Gastrocnemius medialis (tissue), 4 donors: ENCODE measurements at regions not wholly inside any gene's neighbourhood (a gene's known extent, or its start where the extent isn't known, plus 50 kb on each side); places are given as distances from the start of the nearest gene placed in this dataset.
"Not testable (repeated sequence)": the region's sequence is repeated elsewhere in the genome, so short reads cannot be mapped to it uniquely, and the experiment has no call there.

Experiments used
- ATAC-seq, 2 donors: fragments of 150-250 bp; one replicate each; pipeline ENCODE4 v1.9.1; 2016
- DNase-seq, 2 donors: peaks; one replicate each; pipeline ENCODE4 v3.0.0-alpha.2; 2019
- H3K27ac ChIP-seq, 4 donors: fragments of 200-600 bp; sonication (generic); 1 replicate in 1 of 4; 2 replicates in 3 of 4; pipeline ENCODE4 v1.5.1; 2016 to 2018; ENCODE audit warnings: mild to moderate bottlenecking in 2 of 4, moderate library complexity in 1 of 4
- H3K27me3 ChIP-seq, 3 donors: fragments of 200-600 bp; sonication (generic) in 2 of 3; 1 replicate in 1 of 3; 2 replicates in 2 of 3; pipeline versions ENCODE4 v1.5.1 to v1.6.0; 2016 to 2019; ENCODE audit warnings: mild to moderate bottlenecking in 1 of 3, moderate library complexity in 1 of 3
- H3K36me3 ChIP-seq, 2 donors: fragments of 200-600 bp; sonication (generic) in 1 of 2; one replicate each; pipeline ENCODE4 v1.5.1; 2017 to 2018
- H3K4me1 ChIP-seq, 2 donors: fragments of 200-600 bp; sonication (generic) in 1 of 2; one replicate each; pipeline ENCODE4 v1.5.1; 2016 to 2017; ENCODE audit warnings: mild to moderate bottlenecking in 2 of 2
- H3K4me3 ChIP-seq, 4 donors: fragments of 200-600 bp; sonication (generic) in 3 of 4; 1 replicate in 1 of 4; 2 replicates in 3 of 4; pipeline ENCODE4 v1.5.1; 2016 to 2019; ENCODE audit warnings: mild to moderate bottlenecking in 2 of 4
- H3K9me3 ChIP-seq, 3 donors: fragments of 200-600 bp; sonication (generic) in 2 of 3; 1 replicate in 1 of 3; 2 replicates in 2 of 3; pipeline ENCODE4 v1.5.1; 2016 to 2019
- CTCF ChIP-seq, 5 experiments: fragments of 450-650 bp in 3 of 5; fragments of 200-600 bp in 2 of 5; sonication (generic) in 2 of 5; IDR thresholded peaks in 4 of 5; conservative IDR thresholded peaks in 1 of 5; 1 replicate in 4 of 5; 2 replicates in 1 of 5; pipeline ENCODE4 v1.5.1; 2016 to 2019; ENCODE audit warnings: antibody characterized with exemption in 5 of 5, mild to moderate bottlenecking in 3 of 5, moderate library complexity in 3 of 5
- POLR2A ChIP-seq, 2 donors: fragments of 450-650 bp; IDR thresholded peaks; one replicate each; pipeline ENCODE4 v1.6.1; 2017; ENCODE audit warnings: antibody characterized with exemption in 2 of 2, mild to moderate bottlenecking in 2 of 2, moderate library complexity in 2 of 2
- in situ Hi-C, 4 donors: fragments of 200-750 bp; cut with MboI; loops; one replicate each; pipeline versions ENCODE4 v1.15.0 to v1.8.0; 2017; ENCODE audit warnings: low sequenced_read_pairs in 4 of 4
- intact Hi-C: fragments of 100-400 bp; cut with DNase I; formaldehyde crosslinking; loops from one replicate; pipeline ENCODE4 v1.15.1; 2023; ENCODE audit warnings: low total_unique reads

GRCh38 chr5:119694284-119694683, 64.9 kb downstream of the FAM170A start:
- Histone ChIP-seq H3K9me3 (no peaks in the 10 kb centered on the region), H3K36me3 (no peaks in the 10 kb centered on the region), H3K4me1 (no peaks in the 10 kb centered on the region), H3K27me3 (no peaks in the 10 kb centered on the region), H3K4me3 (no peak overlapping the region), H3K27ac (no peak overlapping the region)
- in situ Hi-C loops (no loop called here), intact Hi-C loops (no loop called here)
- TF ChIP-seq POLR2A (IDR thresholded peaks at IDR 0.05) (no peak), CTCF (IDR thresholded peaks at IDR 0.05 in 4 of 5, conservative IDR thresholded peaks at IDR 0.05 in 1 of 5) (no peak)
- DNase-seq, result no peak
- ATAC-seq, result no peak

GRCh38 chr5:119706049-119706448, 76.7 kb downstream of the FAM170A start:
- ATAC-seq, result no peak
- intact Hi-C loops, result no loop called here

GRCh38 chr5:119708076-119708790, 78.9 kb downstream of the FAM170A start:
- Histone ChIP-seq H3K27me3 (no peaks in the 10 kb centered on the region), H3K4me1 (no peaks in the 10 kb centered on the region), H3K9me3 (no peaks in the 10 kb centered on the region), H3K4me3 (no peak overlapping the region), H3K27ac (no peak overlapping the region), H3K36me3 (no peaks in the 10 kb centered on the region)
- in situ Hi-C loops (no loop called here), intact Hi-C loops (no loop called here)
- DNase-seq, result no peak
- ATAC-seq, result no peak
- TF ChIP-seq POLR2A (IDR thresholded peaks at IDR 0.05) (no peak), CTCF (IDR thresholded peaks at IDR 0.05 in 4 of 5, conservative IDR thresholded peaks at IDR 0.05 in 1 of 5) (no peak)

More at GRCh38 chr5:119706049-119706448, 76.7 kb downstream of the FAM170A start:
- in situ Hi-C loops, result no loop called here
- Histone ChIP-seq H3K9me3 (no peaks in the 10 kb centered on the region), H3K27me3 (no peaks in the 10 kb centered on the region), H3K4me1 (no peaks in the 10 kb centered on the region), H3K4me3 (no peak overlapping the region), H3K36me3 (no peaks in the 10 kb centered on the region), H3K27ac (no peak overlapping the region)
- no peak for DNase-seq
- TF ChIP-seq POLR2A (IDR thresholded peaks at IDR 0.05) (no peak), CTCF (IDR thresholded peaks at IDR 0.05 in 4 of 5, conservative IDR thresholded peaks at IDR 0.05 in 1 of 5) (no peak)

- in situ Hi-C loops, result no loop called here
- ATAC-seq, result no peak
- intact Hi-C loops, result no loop called here
- TF ChIP-seq POLR2A (IDR thresholded peaks at IDR 0.05), result no peak
- TF ChIP-seq CTCF (IDR thresholded peaks at IDR 0.05 in 4 of 5, conservative IDR thresholded peaks at IDR 0.05 in 1 of 5), result no peak
- Histone ChIP-seq H3K4me1 (no peaks in the 10 kb centered on the region), H3K36me3 (no peaks in the 10 kb centered on the region), H3K4me3 (no peak overlapping the region), H3K27ac (no peak overlapping the region), H3K27me3 (no peaks in the 10 kb centered on the region), H3K9me3 (no peaks in the 10 kb centered on the region)
- DNase-seq, result no peak
Observed at GRCh38 chr5:119721775-119722174, 92.4 kb downstream of the FAM170A start.

GRCh38 chr5:119725291-119725690, 95.9 kb downstream of the FAM170A start:
- H3K4me3 ChIP-seq, H3K27me3 ChIP-seq, H3K27ac ChIP-seq, H3K36me3 ChIP-seq, intact Hi-C loops, in situ Hi-C loops, H3K4me1 ChIP-seq, ATAC-seq, H3K9me3 ChIP-seq, DNase-seq: not testable (repeated sequence)
